HEK293T (cell line): ENCODE measurements at regions not wholly inside any gene's neighbourhood (a gene's known extent, or its start where the extent isn't known, plus 50 kb on each side); places are given as distances from the start of the nearest gene placed in this dataset.

ENCODE experiments used
- ARNT ChIP-seq: fragments of 450-650 bp; IDR thresholded peaks from 2 replicates; pipeline ENCODE4 v1.6.1; 2017; ENCODE audit warnings: mild to moderate bottlenecking
- BHLHE40 ChIP-seq: fragments of 450-650 bp; IDR thresholded peaks from 2 replicates; pipeline ENCODE4 v1.6.1; 2016; ENCODE audit warnings: mild to moderate bottlenecking, moderate library complexity, borderline replicate concordance
- FOXK2 ChIP-seq: fragments of 450-650 bp; IDR thresholded peaks from 2 replicates; pipeline ENCODE4 v1.6.1; 2016; ENCODE audit warnings: mild to moderate bottlenecking
- HDGF ChIP-seq: fragments of 450-650 bp; IDR thresholded peaks from 2 replicates; pipeline ENCODE4 v1.6.1; 2017; ENCODE audit warnings: antibody characterized with exemption, borderline replicate concordance
- LEF1 ChIP-seq: fragments of 450-650 bp; IDR thresholded peaks from 2 replicates; pipeline ENCODE4 v1.6.1; 2017; ENCODE audit warnings: mild to moderate bottlenecking, borderline replicate concordance
- TARDBP ChIP-seq: fragments of 450-650 bp; IDR thresholded peaks from 2 replicates; pipeline ENCODE4 v1.6.1; 2016
- ZNF384 ChIP-seq: fragments of 450-650 bp; IDR thresholded peaks from 2 replicates; pipeline ENCODE4 v1.6.1; 2016

DNA sequence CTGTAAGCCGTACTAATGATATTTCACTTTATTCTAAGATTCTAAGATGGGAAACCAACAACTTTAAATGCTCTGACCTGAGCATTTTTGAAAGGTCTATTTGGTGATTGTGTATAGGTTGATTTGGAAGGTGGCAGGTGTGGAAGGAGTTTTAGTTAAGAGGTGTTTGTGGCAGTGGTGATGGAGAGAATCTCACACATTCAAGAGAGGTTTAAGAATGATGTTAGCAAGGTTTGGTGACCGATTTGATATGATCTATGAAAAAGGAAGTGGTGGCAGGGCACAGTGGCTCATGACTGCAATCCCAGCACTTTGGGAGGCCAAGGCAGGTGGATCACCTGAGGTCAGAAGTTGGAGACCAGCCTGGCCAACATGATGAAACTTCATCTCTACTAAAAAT, 319.2 kb upstream of the CD180 start:
- TF ChIP-seq LEF1 (no peak), BHLHE40 (no peak), FOXK2 (no peak), ZNF384 (no peak), HDGF (no peak), ARNT (no peak), TARDBP (no peak)
